ENCODE measurements at regions not wholly inside any gene's neighbourhood (a gene's known extent, or its start where the extent isn't known, plus 50 kb on each side); places are given as distances from the start of the nearest gene placed in this dataset.

GRCh38 chr20:60121903-60122302, 163.7 kb downstream of the CDH26 start:
- no peak for FAIRE-seq

DNA sequence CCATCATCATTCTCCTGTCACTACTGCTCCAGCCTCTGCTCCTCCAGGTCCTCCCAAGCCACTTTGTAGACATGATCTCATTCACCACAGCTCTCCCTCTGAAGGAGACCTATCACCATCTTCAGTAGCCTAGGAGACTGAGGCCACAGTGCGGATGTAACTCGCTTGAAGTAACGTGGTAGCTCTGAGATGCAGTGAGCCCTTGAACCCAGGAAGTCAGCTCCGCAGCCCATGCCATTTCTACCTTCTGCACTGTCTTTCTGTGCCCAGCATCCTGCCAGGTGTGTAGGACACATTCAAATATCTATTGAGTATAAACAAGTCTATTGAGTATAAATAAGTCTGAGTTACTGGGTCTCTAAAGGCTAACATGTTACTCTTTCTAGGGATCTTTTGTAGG, 164.4 kb downstream of the CDH26 start:
- Histone ChIP-seq H3K9me3 (ENCODE audit: insufficient read depth, low read depth, low read length) (no peaks in the 10 kb centered on the region), H2AFZ (ENCODE audit: low read depth, low read length) (no peak overlapping the region), H3K4me1 (ENCODE audit: insufficient read depth, low read length) (no peaks in the 10 kb centered on the region), H3K36me3 (ENCODE audit: insufficient read depth, low read length) (no peaks in the 10 kb centered on the region), H3K4me2 (ENCODE audit: low read length) (no peak overlapping the region), H3K27me3 (ENCODE audit: insufficient read depth, low read length) (no peaks in the 10 kb centered on the region), H3K27ac (ENCODE audit: low read depth, low read length) (no peak overlapping the region), H3K79me2 (ENCODE audit: insufficient read depth, low read length) (no peaks in the 10 kb centered on the region), H3K4me3 (ENCODE audit: insufficient read depth, low read depth, low read length) (no peak overlapping the region), H4K20me1 (ENCODE audit: insufficient read depth, low read length) (no peaks in the 10 kb centered on the region), H3K9ac (ENCODE audit: low read length) (no peak overlapping the region)
- H3K27me3 Mint-ChIP-seq (ENCODE audit: low read depth, unreplicated experiment) = peaks cover 46% of the 10 kb centered on the region
- H3K36me3 Mint-ChIP-seq (ENCODE audit: low read depth, unreplicated experiment) = no peaks in the 10 kb centered on the region
- no peak overlapping the region for H3K27ac Mint-ChIP-seq (ENCODE audit: unreplicated experiment)
- H3K4me1 Mint-ChIP-seq (ENCODE audit: low read depth, unreplicated experiment) = no peaks in the 10 kb centered on the region
- TF ChIP-seq, protein P1, sequence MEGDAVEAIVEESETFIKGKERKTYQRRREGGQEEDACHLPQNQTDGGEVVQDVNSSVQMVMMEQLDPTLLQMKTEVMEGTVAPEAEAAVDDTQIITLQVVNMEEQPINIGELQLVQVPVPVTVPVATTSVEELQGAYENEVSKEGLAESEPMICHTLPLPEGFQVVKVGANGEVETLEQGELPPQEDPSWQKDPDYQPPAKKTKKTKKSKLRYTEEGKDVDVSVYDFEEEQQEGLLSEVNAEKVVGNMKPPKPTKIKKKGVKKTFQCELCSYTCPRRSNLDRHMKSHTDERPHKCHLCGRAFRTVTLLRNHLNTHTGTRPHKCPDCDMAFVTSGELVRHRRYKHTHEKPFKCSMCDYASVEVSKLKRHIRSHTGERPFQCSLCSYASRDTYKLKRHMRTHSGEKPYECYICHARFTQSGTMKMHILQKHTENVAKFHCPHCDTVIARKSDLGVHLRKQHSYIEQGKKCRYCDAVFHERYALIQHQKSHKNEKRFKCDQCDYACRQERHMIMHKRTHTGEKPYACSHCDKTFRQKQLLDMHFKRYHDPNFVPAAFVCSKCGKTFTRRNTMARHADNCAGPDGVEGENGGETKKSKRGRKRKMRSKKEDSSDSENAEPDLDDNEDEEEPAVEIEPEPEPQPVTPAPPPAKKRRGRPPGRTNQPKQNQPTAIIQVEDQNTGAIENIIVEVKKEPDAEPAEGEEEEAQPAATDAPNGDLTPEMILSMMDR (IDR thresholded peaks at IDR 0.05; ENCODE audit: insufficient read depth, low read depth, low read length) = no peak
- no peak for TF ChIP-seq EZH2 (IDR thresholded peaks at IDR 0.05; ENCODE audit: insufficient read depth, low read length)
- no peak overlapping the region for H3K4me3 Mint-ChIP-seq (ENCODE audit: unreplicated experiment)
- peaks cover 8% of the 10 kb centered on the region for H3K9me3 Mint-ChIP-seq (ENCODE audit: unreplicated experiment)
- FAIRE-seq = no peak
- no peak for DNase-seq (ENCODE audit: low read depth)

More at GRCh38 chr20:60121903-60122302, 163.7 kb downstream of the CDH26 start:
- Histone ChIP-seq H3K27ac (ENCODE audit: low read depth, low read length) (no peak overlapping the region), H3K79me2 (ENCODE audit: insufficient read depth, low read length) (no peaks in the 10 kb centered on the region), H3K9ac (ENCODE audit: low read length) (no peak overlapping the region), H3K4me1 (ENCODE audit: insufficient read depth, low read length) (no peaks in the 10 kb centered on the region), H4K20me1 (ENCODE audit: insufficient read depth, low read length) (no peaks in the 10 kb centered on the region), H3K9me3 (ENCODE audit: insufficient read depth, low read depth, low read length) (no peaks in the 10 kb centered on the region), H3K4me3 (ENCODE audit: insufficient read depth, low read depth, low read length) (no peak overlapping the region), H3K27me3 (ENCODE audit: insufficient read depth, low read length) (no peaks in the 10 kb centered on the region), H3K36me3 (ENCODE audit: insufficient read depth, low read length) (no peaks in the 10 kb centered on the region), H2AFZ (ENCODE audit: low read depth, low read length) (no peak overlapping the region), H3K4me2 (ENCODE audit: low read length) (no peak overlapping the region)
- no peak for DNase-seq (ENCODE audit: low read depth)
- TF ChIP-seq EZH2 (IDR thresholded peaks at IDR 0.05; ENCODE audit: insufficient read depth, low read length) = no peak
- TF ChIP-seq, protein P1 (IDR thresholded peaks at IDR 0.05; ENCODE audit: insufficient read depth, low read depth, low read length) = no peak
- Mint-ChIP-seq H3K4me1 (ENCODE audit: low read depth, unreplicated experiment) (peaks cover 3% of the 10 kb centered on the region), H3K36me3 (ENCODE audit: low read depth, unreplicated experiment) (no peaks in the 10 kb centered on the region), H3K9me3 (ENCODE audit: unreplicated experiment) (peaks cover 8% of the 10 kb centered on the region), H3K4me3 (ENCODE audit: unreplicated experiment) (no peak overlapping the region), H3K27me3 (ENCODE audit: low read depth, unreplicated experiment) (peaks cover 53% of the 10 kb centered on the region), H3K27ac (ENCODE audit: unreplicated experiment) (no peak overlapping the region)

- no peak overlapping the region for H3K9ac ChIP-seq (ENCODE audit: low read length)
- no peaks in the 10 kb centered on the region for H4K20me1 ChIP-seq (ENCODE audit: insufficient read depth, low read length)
- peaks cover 8% of the 10 kb centered on the region for H3K9me3 Mint-ChIP-seq (ENCODE audit: unreplicated experiment)
- no peaks in the 10 kb centered on the region for H3K4me1 ChIP-seq (ENCODE audit: insufficient read depth, low read length)
- H3K4me3 Mint-ChIP-seq (ENCODE audit: unreplicated experiment) = no peak overlapping the region
- no peak overlapping the region for H2AFZ ChIP-seq (ENCODE audit: low read depth, low read length)
- H3K27me3 Mint-ChIP-seq (ENCODE audit: low read depth, unreplicated experiment) = peaks cover 41% of the 10 kb centered on the region
- TF ChIP-seq, protein P1 (IDR thresholded peaks at IDR 0.05; ENCODE audit: insufficient read depth, low read depth, low read length) = no peak
- no peak for TF ChIP-seq EZH2 (IDR thresholded peaks at IDR 0.05; ENCODE audit: insufficient read depth, low read length)
- H3K27ac Mint-ChIP-seq (ENCODE audit: unreplicated experiment) = no peak overlapping the region
- no peak overlapping the region for H3K4me2 ChIP-seq (ENCODE audit: low read length)
- no peak overlapping the region for H3K27ac ChIP-seq (ENCODE audit: low read depth, low read length)
- H3K4me1 Mint-ChIP-seq (ENCODE audit: low read depth, unreplicated experiment) = no peaks in the 10 kb centered on the region
- no peaks in the 10 kb centered on the region for H3K27me3 ChIP-seq (ENCODE audit: insufficient read depth, low read length)
- H3K79me2 ChIP-seq (ENCODE audit: insufficient read depth, low read length) = no peaks in the 10 kb centered on the region
- H3K36me3 ChIP-seq (ENCODE audit: insufficient read depth, low read length) = no peaks in the 10 kb centered on the region
- FAIRE-seq = no peak
- H3K4me3 ChIP-seq (ENCODE audit: insufficient read depth, low read depth, low read length) = no peak overlapping the region
- DNase-seq (ENCODE audit: low read depth) = no peak
- H3K36me3 Mint-ChIP-seq (ENCODE audit: low read depth, unreplicated experiment) = no peaks in the 10 kb centered on the region
- no peaks in the 10 kb centered on the region for H3K9me3 ChIP-seq (ENCODE audit: insufficient read depth, low read depth, low read length)
These were observed 164.9 kb downstream of the CDH26 start for GRCh38 chr20:60123096-60123495.

All from astrocyte (in vitro differentiated cells and primary cell).